HEK293T (cell line): ENCODE measurements at regions not wholly inside any gene's neighbourhood (a gene's known extent, or its start where the extent isn't known, plus 50 kb on each side); places are given as distances from the start of the nearest gene placed in this dataset.
"Not testable (repeated sequence)": the region's sequence is repeated elsewhere in the genome, so short reads cannot be mapped to it uniquely, and the experiment has no call there.

ENCODE experiments used
- CTCF ChIA-PET: fragments of 350-600 bp; formaldehyde crosslinking; extraction: SDS; loops from one replicate; lab custom pipeline; 2021; ENCODE audit warnings: antibody characterized with exemption, inconsistent platforms; lab: Yijun Ruan, JAX
- POLR2A ChIA-PET: fragments of 350-600 bp; formaldehyde crosslinking; extraction: SDS; loops from one replicate; lab custom pipeline; 2020; ENCODE audit warnings: antibody characterized with exemption, inconsistent platforms; lab: Yijun Ruan, JAX
- DNase-seq: peaks from one replicate; pipeline ENCODE4 v3.0.0; 2012; ENCODE audit warnings: mixed read lengths; ENCODE audit errors: extremely low spot score
- ARNT ChIP-seq: fragments of 450-650 bp; IDR thresholded peaks from 2 replicates; pipeline ENCODE4 v1.6.1; 2017; ENCODE audit warnings: mild to moderate bottlenecking
- BHLHE40 ChIP-seq: fragments of 450-650 bp; IDR thresholded peaks from 2 replicates; pipeline ENCODE4 v1.6.1; 2016; ENCODE audit warnings: mild to moderate bottlenecking, moderate library complexity, borderline replicate concordance
- CTBP1 ChIP-seq: fragments of 450-650 bp; IDR thresholded peaks from 2 replicates; pipeline ENCODE4 v1.6.1; 2016; ENCODE audit warnings: borderline replicate concordance
- ELF4 ChIP-seq: fragments of 450-650 bp; IDR thresholded peaks from 2 replicates; pipeline ENCODE4 v1.6.1; 2017; ENCODE audit warnings: antibody characterized with exemption
- FOXA1 ChIP-seq: fragments of 450-650 bp; IDR thresholded peaks from 2 replicates; pipeline ENCODE4 v1.6.1; 2016; ENCODE audit warnings: mild to moderate bottlenecking
- FOXK2 ChIP-seq: fragments of 450-650 bp; IDR thresholded peaks from 2 replicates; pipeline ENCODE4 v1.6.1; 2016; ENCODE audit warnings: mild to moderate bottlenecking
- FOXM1 ChIP-seq: fragments of 450-650 bp; IDR thresholded peaks from 2 replicates; pipeline ENCODE4 v1.6.1; 2017; ENCODE audit warnings: mild to moderate bottlenecking, borderline replicate concordance
- HDGF ChIP-seq: fragments of 450-650 bp; IDR thresholded peaks from 2 replicates; pipeline ENCODE4 v1.6.1; 2017; ENCODE audit warnings: antibody characterized with exemption, borderline replicate concordance
- L3MBTL2 ChIP-seq: fragments of 450-650 bp; conservative IDR thresholded peaks from 2 replicates; pipeline ENCODE4 v1.6.1; 2016; ENCODE audit warnings: mild to moderate bottlenecking
- LEF1 ChIP-seq: fragments of 450-650 bp; IDR thresholded peaks from 2 replicates; pipeline ENCODE4 v1.6.1; 2017; ENCODE audit warnings: mild to moderate bottlenecking, borderline replicate concordance
- NFRKB ChIP-seq: fragments of 450-650 bp; IDR thresholded peaks from 2 replicates; pipeline ENCODE4 v1.6.1; 2016; ENCODE audit warnings: mild to moderate bottlenecking, moderate library complexity
- SP1 ChIP-seq: fragments of 450-650 bp; IDR thresholded peaks from 2 replicates; pipeline ENCODE4 v1.6.1; 2017
- SUZ12 ChIP-seq: fragments of 450-650 bp; IDR thresholded peaks from 2 replicates; pipeline ENCODE4 v1.6.1; 2016; ENCODE audit warnings: mild to moderate bottlenecking
- TARDBP ChIP-seq: fragments of 450-650 bp; IDR thresholded peaks from 2 replicates; pipeline ENCODE4 v1.6.1; 2016
- ZNF384 ChIP-seq: fragments of 450-650 bp; IDR thresholded peaks from 2 replicates; pipeline ENCODE4 v1.6.1; 2016
- TF ChIP-seq, protein P1 (sequence below): fragments of 450-650 bp; IDR thresholded peaks from 2 replicates; pipeline ENCODE4 v1.6.1; 2016

DNA sequence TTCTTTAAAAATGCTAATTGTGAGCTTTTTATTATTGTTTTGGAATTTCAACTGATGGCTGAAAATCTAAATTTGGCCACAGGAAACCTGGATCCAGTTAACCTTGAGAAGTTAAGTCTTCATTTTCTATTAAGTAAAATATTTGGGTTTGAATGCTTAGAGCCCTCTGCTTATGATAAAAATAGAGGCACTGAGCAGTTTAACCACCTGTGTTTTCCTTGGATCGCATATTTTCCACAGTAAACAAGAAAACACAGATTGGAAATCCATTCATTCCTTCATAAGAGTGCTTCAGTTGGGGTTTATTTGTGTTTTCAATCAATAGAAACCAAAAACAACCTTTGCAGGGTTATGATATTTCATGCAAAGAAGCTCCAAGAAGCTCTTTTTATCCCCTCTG lies 77.2 kb upstream of the HES1 start:
- DNase-seq = no peak
- ChIA-PET POLR2A (interaction anchor here (1.6 kb wide), 1 partner anchor 78 kb away, joined by 3 read pairs; no protein-coding TSS in a partner anchor), CTCF (no interaction called here)
- TF ChIP-seq TARDBP (no peak), ELF4 (no peak), CTBP1 (no peak), BHLHE40 (no peak), ARNT (no peak), L3MBTL2 (no peak), NFRKB (no peak), SP1 (no peak)

DNA sequence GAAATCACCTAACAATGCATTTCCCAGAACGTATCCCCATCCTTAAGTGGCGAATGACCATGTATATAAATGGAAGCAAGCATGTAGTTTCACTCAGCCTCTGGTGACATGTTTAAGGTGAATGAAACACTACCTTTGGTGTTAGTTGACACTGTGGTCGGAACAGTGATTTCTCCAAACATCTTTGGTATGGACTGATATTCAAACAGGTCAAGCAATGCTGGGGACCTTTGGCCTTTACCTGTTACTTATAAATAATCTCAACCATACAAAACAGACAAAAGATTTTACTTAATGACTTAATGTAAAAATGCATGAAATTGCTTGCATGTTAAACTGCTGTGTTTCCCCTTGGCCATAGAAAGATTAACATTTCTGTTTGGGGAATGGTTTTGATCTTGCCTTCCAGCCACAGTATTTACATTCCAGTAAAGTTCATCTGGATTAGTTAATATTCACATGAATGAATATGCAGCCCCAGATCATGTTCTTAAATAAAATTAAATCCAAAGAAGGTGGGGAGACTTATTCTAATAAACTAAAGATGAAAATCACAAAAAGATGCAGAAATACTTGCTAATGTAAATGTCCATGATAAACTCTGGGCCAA lies 74.4 kb upstream of the HES1 start:
- ChIA-PET POLR2A (no interaction called here), CTCF (no interaction called here)
- DNase-seq = no peak
- TF ChIP-seq CTBP1 (no peak), TARDBP (no peak), FOXK2 (no peak), NFRKB (no peak), ARNT (no peak), ZNF384 (no peak), BHLHE40 (no peak)

DNA sequence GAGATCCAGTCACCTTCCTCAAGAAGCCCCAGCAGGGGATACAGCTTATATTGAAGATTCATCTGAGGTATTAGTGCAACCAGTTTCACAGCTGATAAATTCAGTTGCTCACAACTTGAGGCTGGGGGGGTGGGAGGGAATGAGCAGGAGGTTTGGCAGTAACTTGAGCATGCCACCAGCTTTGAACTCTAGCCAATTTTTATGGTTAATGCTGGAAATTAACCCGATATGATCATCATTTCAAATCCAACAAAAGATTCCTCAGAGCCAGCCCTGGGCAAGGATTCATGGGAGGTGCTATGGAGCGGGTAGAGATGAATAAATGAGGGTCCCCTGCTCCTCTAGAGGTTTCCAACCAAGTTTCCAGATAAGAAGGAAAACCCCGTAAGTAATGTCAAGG lies 73.1 kb upstream of the HES1 start:
- ChIA-PET POLR2A (no interaction called here), CTCF (no interaction called here)
- DNase-seq = no peak

DNA sequence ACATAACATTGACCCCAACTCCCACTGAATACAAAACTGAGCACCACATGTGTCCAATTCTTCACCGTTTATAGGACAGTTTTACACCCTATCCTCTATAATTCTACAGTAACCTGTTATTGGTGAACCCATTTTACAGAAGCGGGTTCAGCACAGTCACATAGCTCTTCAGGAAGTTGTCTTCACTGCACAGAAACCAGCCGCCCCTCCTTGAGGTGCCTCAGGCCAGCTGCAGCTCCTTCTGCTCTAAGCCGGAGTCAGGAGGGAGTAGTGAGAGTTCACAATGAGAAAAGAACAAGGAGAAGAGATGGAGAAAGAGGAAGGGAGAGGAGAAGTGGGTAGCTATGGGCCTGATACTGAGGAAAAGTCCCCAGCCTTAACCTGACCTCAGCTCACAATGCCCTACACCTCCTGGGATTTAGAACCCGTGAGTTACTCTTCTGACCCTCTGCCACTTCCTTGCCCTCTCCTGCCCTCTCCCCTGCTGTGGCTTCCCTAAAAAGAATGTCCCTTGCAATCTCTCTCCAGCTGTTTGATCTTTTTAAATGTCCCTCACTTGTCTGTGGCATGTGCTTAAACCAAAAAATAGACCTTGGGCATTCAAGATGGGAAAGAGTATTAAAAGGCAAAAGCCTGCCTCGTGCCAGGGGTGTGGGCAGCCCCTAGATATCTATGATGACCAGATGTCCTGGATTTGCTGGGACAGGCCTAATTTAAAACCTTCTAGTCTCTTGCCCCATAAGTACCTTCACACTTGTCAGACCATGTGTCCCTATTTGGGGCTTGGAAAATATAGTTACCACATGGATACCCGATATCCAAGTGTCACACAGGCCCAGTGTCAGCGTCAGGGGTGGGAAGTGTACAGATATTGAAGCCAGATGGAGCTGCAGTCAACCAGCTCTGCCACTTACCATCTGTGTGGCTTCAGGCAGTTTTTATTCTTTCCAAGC lies 71.3 kb upstream of the HES1 start:
- TF ChIP-seq HDGF = no peak
- no peak for TF ChIP-seq FOXK2
- CTCF ChIA-PET = interaction anchor here (1.0 kb wide), 1 partner anchor 17 kb away, joined by 4 read pairs; no protein-coding TSS in a partner anchor
- DNase-seq = no peak
- POLR2A ChIA-PET = no interaction called here

More for the DNA sequence above, 73.1 kb upstream of the HES1 start:
- no peak for TF ChIP-seq ARNT
- TF ChIP-seq ELF4 = no peak
- no peak for TF ChIP-seq LEF1
- TF ChIP-seq HDGF = no peak
- TF ChIP-seq, protein P1, sequence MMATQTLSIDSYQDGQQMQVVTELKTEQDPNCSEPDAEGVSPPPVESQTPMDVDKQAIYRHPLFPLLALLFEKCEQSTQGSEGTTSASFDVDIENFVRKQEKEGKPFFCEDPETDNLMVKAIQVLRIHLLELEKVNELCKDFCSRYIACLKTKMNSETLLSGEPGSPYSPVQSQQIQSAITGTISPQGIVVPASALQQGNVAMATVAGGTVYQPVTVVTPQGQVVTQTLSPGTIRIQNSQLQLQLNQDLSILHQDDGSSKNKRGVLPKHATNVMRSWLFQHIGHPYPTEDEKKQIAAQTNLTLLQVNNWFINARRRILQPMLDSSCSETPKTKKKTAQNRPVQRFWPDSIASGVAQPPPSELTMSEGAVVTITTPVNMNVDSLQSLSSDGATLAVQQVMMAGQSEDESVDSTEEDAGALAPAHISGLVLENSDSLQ = no peak
- no peak for TF ChIP-seq L3MBTL2
- no peak for TF ChIP-seq NFRKB
- TF ChIP-seq FOXM1 = no peak
- no peak for TF ChIP-seq BHLHE40
- TF ChIP-seq FOXA1 = no peak
- no peak for TF ChIP-seq FOXK2
- no peak for TF ChIP-seq TARDBP
- TF ChIP-seq SUZ12 = no peak
- TF ChIP-seq CTBP1 = no peak
- TF ChIP-seq SP1 = no peak
- TF ChIP-seq ZNF384 = no peak

DNA sequence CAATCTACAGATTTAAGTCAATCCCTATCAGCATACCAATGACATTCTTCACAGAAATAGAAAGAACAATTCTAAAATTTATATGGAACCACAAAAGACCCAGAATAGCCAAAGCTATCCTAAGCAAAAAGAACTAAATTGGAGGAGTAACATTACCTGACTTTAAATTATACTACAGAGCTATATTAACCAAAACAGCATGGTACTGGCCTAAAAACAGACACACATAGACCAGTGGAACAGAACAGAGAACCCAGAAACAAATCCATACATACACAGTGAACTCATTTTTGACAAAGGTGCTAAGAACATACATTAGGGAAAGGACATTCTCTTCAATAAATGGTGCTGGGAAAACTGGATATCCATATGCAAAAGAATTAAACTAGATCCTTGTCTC lies 68.6 kb upstream of the HES1 start:
- POLR2A ChIA-PET, CTCF ChIA-PET, DNase-seq: not testable (repeated sequence)

DNA sequence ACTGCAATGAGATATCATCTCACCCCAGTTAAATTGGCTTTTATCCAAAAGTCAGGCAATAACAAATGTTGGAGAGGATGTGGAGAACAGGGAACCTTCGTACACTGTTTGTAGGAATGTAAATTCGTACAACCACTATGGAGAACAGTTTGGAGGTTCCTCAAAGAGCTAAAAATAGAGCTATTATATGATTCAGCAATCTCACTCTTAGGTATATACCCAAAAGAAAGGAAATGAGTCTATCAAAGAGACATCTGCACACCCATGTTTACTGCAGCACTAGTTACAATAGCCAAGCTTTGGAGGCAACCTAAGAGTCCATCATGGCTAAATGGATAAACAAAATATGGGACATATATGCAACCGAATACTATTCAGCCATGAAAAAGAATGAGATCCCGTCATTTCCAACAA lies 68.0 kb upstream of the HES1 start:
- ChIA-PET POLR2A (no interaction called here), CTCF (no interaction called here)
- DNase-seq = no peak
- TF ChIP-seq FOXM1 = no peak
- no peak for TF ChIP-seq ARNT
- TF ChIP-seq HDGF = no peak
- TF ChIP-seq BHLHE40 = no peak
- no peak for TF ChIP-seq LEF1
- TF ChIP-seq L3MBTL2 = no peak

DNA sequence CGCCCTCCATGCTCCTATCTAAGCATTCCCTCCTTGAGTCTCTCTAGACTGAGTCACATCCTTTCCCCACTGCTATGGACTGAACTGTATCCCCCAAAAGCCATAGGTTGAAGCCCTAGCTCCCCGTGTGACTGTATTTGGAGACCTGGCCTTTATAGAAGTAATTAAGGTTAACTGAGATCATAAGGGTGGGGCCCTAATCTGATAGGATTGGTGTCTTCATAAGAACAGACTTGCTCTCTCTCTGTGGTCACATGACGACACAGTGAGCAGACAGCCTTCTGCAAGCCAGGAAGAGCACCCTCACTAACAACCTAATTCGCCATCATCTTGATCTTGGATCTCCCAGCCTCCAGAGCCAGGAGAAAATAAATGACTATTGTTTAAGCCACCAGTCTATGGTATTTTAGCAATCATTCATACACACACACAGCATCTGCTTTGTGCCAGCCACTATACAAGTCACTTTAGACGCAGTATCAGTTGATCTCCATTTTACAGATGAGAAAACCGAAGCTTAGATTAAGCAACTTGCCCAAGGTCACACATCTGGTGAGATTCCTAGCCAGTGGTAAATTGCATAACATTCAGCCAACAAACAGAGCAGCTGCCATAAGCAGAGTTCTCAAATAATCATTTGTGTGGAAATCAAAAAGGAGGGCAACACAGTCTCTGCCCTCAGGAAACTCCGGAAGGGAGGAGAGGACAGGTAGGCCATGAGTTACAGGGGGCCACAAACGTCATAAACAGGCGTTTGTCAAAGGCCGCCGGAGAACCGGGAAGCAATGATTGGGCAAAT lies 66.3 kb upstream of the HES1 start:
- TF ChIP-seq, protein P1 = no peak
- TF ChIP-seq FOXM1 = no peak
- no peak for TF ChIP-seq ARNT
- TF ChIP-seq HDGF = no peak
- no peak for TF ChIP-seq ELF4
- ChIA-PET CTCF (interaction anchor here (0.5 to 0.9 kb wide), 2 partner anchors 63 to 578 kb away, joined by 3 read pairs; no protein-coding TSS in a partner anchor), POLR2A (interaction anchor here (0.8 to 1.1 kb wide), 2 partner anchors 10 to 64 kb away, joined by 3 read pairs; no protein-coding TSS in a partner anchor)
- no peak for DNase-seq
